GM20000 (cell line): ENCODE measurements at regions not wholly inside any gene's neighbourhood (a gene's known extent, or its start where the extent isn't known, plus 50 kb on each side); places are given as distances from the start of the nearest gene placed in this dataset.

ENCODE experiments used
- DNase-seq: peaks from one replicate; pipeline ENCODE4 v3.0.0; 2012; ENCODE audit warnings: low spot score
- TF ChIP-seq, protein P1 (sequence below): IDR thresholded peaks from 2 replicates; pipeline ENCODE4 v1.5.1; 2012; ENCODE audit warnings: mild to moderate bottlenecking, control low read depth; ENCODE audit errors: extremely low read depth, missing control alignments

DNA sequence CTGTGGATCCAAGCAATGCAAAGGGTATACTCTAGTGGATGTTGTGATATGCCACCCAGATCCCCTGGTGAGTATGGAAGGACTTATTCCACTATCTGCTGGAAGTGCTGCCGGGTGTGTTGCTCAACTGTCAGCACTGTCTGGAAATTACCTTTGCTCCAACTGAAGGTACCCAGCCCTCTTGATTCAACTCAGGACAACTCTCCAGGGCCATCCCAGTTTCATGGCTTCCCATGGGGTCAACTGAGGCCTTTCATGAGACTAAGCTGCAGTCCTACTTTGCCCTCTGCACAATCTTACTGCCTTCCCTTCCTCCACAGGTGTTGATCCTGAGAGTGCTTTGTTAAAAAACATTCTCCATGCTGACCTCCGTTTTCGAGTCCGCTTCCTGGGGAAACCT, 99.8 kb downstream of the SPRY1 start:
- TF ChIP-seq, protein P1, sequence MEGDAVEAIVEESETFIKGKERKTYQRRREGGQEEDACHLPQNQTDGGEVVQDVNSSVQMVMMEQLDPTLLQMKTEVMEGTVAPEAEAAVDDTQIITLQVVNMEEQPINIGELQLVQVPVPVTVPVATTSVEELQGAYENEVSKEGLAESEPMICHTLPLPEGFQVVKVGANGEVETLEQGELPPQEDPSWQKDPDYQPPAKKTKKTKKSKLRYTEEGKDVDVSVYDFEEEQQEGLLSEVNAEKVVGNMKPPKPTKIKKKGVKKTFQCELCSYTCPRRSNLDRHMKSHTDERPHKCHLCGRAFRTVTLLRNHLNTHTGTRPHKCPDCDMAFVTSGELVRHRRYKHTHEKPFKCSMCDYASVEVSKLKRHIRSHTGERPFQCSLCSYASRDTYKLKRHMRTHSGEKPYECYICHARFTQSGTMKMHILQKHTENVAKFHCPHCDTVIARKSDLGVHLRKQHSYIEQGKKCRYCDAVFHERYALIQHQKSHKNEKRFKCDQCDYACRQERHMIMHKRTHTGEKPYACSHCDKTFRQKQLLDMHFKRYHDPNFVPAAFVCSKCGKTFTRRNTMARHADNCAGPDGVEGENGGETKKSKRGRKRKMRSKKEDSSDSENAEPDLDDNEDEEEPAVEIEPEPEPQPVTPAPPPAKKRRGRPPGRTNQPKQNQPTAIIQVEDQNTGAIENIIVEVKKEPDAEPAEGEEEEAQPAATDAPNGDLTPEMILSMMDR: no peak

DNA sequence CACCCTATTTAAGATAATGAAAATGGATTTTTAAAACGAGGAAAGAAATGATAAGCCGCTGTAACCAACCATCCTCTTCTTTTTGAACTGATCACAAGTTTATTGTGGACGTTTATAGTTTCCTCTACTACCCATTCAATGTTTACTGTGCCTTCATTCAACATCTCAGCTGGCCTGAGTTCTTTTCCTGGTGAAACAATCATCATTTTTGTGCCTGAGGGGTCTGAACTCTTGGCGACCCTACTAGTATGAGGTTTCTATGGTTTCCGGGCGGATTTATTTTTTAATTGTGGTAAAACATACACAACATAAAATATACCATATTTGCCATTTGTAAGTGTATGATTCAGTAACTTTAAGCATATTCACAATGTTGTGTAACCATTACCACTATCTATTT, 100.7 kb downstream of the SPRY1 start:
- TF ChIP-seq, protein P1: no peak
- DNase-seq: no peak

More for the DNA sequence above, 99.8 kb downstream of the SPRY1 start:
- no peak for DNase-seq

DNA sequence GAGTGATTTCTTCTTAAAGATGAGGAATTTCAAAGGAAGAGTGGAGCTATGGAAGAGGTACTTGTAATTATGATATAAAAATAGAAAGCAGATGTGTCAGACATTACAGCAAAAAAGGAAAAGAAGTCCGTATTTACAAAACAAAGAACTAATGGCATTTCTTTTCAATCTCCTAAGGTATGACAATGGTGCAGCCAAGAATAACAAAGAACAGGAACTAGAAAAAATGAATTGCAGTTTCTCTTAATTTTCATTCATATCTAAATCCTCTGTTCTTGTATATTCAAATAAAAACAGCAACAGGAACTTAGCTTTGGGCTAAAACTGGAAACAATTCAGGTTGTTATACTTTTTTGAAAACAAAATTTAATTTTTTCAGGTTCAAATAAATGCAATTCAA, 105.1 kb downstream of the SPRY1 start:
- TF ChIP-seq, protein P1: no peak
- no peak for DNase-seq

DNA sequence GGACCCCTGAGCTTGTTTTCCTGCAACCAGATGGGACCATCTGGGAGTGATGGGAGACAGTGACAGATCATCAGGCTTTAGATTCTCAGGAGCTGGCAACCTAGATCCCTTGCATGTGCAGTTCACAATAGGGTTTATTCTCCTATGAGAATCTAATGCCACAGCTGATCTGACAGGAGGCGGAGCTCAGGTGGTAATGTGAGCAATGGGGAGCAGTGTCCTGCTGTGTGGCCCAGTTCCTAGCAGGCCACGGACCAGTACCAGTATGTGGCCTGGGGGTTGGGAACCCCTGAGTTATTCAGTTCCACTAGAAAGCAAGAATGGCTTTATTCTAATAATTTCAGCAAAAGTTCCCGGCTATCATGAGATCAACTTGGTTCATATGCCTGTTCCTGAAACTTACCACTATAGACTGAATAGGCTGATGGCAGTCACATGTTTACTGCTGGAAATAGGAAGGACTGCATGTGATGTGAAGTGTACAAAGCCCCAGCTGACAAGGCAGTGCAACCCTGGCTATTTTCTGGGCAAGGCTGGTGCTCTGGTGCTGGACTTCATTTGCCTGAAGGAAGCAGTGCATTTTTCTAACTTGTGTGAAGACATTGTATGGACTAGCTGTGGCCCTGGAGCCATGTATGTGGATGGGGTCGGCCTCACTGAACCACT, 107.2 kb downstream of the SPRY1 start:
- no peak for DNase-seq
- TF ChIP-seq, protein P1: no peak

DNA sequence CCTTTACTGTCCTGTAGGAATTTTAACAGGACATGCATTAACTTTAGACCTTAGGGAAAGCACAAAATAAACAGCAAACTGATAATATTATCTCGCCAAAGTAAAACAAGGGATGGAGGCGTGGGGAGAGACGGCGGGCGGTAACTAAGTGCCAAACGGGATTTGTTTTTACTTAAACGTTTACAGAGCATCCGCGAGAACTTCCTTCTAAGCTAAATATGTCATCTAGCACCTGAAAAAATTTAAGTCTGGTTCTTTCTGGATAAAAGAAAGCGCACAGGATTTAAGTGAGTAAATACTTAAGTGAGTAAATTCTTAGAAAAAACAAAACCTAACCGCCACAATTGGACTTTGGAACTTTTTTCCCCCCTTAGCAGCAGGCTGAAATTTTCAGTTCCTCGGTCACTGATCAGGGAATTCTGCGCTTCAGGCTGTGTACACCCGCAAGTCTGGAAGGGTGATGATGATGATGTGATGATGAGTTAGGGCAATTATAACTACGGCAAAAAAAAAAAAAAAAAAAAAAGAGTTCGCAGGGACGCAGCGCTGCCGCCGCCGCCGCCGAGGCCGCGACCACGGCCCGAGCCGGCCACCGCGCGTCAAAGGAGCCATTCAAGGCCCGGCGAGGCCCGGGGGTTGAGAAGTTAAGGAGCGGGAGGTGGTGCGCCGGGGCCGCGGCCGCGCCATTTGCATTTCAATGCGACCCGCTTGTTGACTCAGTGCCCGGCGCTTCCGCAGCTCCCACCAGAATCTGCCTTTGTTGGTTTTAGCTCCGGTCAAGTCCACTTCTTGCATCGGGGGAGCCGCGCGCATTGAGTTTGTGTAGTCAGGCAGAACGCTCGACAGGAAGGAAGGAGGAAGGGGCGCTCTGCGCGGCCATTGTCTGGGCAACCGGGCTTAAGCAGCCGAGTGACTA, 108.8 kb downstream of the SPRY1 start:
- TF ChIP-seq, protein P1: no peak
- peak; percentile 31 for DNase-seq

DNA sequence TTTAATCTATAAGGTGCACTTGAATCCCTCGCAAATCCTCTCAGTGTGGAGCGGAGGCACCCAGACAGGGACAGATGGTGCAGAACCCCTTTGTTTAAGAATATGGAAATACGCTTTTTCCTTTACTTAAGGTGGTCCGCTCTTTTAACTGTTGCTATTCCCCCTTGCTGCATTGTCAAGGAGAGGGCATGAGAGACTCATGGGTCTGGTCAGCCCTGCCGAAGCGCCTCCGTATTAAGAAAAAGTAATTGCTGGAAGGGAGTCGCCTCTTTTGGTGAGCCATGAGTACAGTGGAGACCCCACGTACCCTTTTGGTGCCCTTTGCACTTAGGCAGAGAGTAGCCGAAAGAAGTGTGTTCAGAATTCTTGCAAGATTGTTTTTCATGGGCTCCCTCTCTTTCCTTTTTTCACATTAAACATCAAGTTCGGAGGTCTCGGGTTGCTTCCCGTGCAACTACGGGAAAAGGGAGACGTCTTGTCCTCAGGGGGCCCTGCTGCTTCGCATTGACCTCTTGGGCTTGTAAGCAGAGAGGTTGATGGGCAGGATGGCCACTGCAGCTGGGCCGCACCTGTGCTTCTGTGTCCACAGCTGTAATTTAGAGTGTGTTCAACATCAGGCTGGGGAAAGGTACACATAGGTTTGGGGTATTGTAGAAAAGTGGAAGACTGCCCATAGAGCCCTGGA, 109.6 kb downstream of the SPRY1 start:
- TF ChIP-seq, protein P1: no peak
- DNase-seq: no peak

DNA sequence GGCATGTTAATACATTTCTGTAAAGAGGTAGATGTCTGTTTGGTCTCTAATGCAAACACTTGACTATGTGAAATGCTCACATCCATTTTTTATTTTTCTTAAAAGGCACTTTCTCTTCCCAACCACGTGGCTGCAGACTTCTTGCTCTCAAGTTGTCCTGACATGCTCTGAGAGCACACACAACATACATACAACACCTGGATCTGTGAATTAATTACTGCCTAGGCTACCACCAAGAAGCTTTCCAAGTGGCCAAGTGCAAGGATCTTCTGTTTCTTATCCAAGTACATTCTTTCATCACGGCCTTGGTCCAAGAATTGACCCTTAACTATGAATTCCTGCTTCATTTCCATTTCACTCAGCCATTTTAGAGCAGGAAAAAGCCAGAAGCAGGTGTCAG, 110.8 kb downstream of the SPRY1 start:
- TF ChIP-seq, protein P1: no peak
- DNase-seq: no peak
